ENCODE measurements at regions not wholly inside any gene's neighbourhood (a gene's known extent, or its start where the extent isn't known, plus 50 kb on each side); places are given as distances from the start of the nearest gene placed in this dataset.
"Not testable (repeated sequence)": the region's sequence is repeated elsewhere in the genome, so short reads cannot be mapped to it uniquely, and the experiment has no call there.

- Histone ChIP-seq H3K9me3 (ENCODE audit: control insufficient read depth in 2 of 2, low read length in 2 of 2) (no peaks in the 10 kb centered on the region), H3K9ac (ENCODE audit: low read depth in 1 of 2, low read length in 2 of 2) (no peak overlapping the region), H3K4me1 (ENCODE audit: control insufficient read depth in 2 of 2, insufficient read depth in 2 of 2, low read length in 2 of 2) (no peaks in the 10 kb centered on the region), H3K4me3 (ENCODE audit: low read length in 2 of 2) (no peak overlapping the region), H3K27me3 (ENCODE audit: control insufficient read depth in 2 of 2, insufficient read depth in 2 of 2, low read length in 2 of 2) (no peaks in the 10 kb centered on the region), H3K36me3 (ENCODE audit: control insufficient read depth in 2 of 2, insufficient read depth in 2 of 2, low read length in 2 of 2) (no peaks in the 10 kb centered on the region), H3K27ac (ENCODE audit: low read depth in 2 of 2, low read length in 2 of 2) (no peak overlapping the region)
These were observed 795.3 kb downstream of the SLITRK1 start for GRCh38 chr13:83086948-83087347.

GRCh38 chr13:83086088-83086487 is 796.2 kb downstream of the SLITRK1 start:
- H3K9me3 ChIP-seq (ENCODE audit: control insufficient read depth in 2 of 2, low read length in 2 of 2), result no peaks in the 10 kb centered on the region
- H3K4me1 ChIP-seq (ENCODE audit: control insufficient read depth in 2 of 2, insufficient read depth in 2 of 2, low read length in 2 of 2), result no peaks in the 10 kb centered on the region
- H3K27me3 ChIP-seq (ENCODE audit: control insufficient read depth in 2 of 2, insufficient read depth in 2 of 2, low read length in 2 of 2), result no peaks in the 10 kb centered on the region
- H3K9ac ChIP-seq (ENCODE audit: low read depth in 1 of 2, low read length in 2 of 2), result no peak overlapping the region
- no peak overlapping the region for H3K4me3 ChIP-seq (ENCODE audit: low read length in 2 of 2)
- H3K27ac ChIP-seq (ENCODE audit: low read depth in 2 of 2, low read length in 2 of 2), result no peak overlapping the region
- H3K36me3 ChIP-seq (ENCODE audit: control insufficient read depth in 2 of 2, insufficient read depth in 2 of 2, low read length in 2 of 2), result no peaks in the 10 kb centered on the region

- Histone ChIP-seq H3K27me3 (ENCODE audit: control insufficient read depth in 2 of 2, insufficient read depth in 2 of 2, low read length in 2 of 2) (no peaks in the 10 kb centered on the region), H3K9ac (ENCODE audit: low read depth in 1 of 2, low read length in 2 of 2) (no peak overlapping the region), H3K4me1 (ENCODE audit: control insufficient read depth in 2 of 2, insufficient read depth in 2 of 2, low read length in 2 of 2) (no peaks in the 10 kb centered on the region), H3K4me3 (ENCODE audit: low read length in 2 of 2) (no peak overlapping the region), H3K9me3 (ENCODE audit: control insufficient read depth in 2 of 2, low read length in 2 of 2) (no peaks in the 10 kb centered on the region), H3K27ac (ENCODE audit: low read depth in 2 of 2, low read length in 2 of 2) (no peak overlapping the region), H3K36me3 (ENCODE audit: control insufficient read depth in 2 of 2, insufficient read depth in 2 of 2, low read length in 2 of 2) (no peaks in the 10 kb centered on the region)
These were observed 796.9 kb downstream of the SLITRK1 start for GRCh38 chr13:83085186-83085900.

GRCh38 chr13:83077499-83077898 is 804.8 kb downstream of the SLITRK1 start:
- no peak overlapping the region for H3K4me3 ChIP-seq (ENCODE audit: low read length in 2 of 2)
- H3K9ac ChIP-seq (ENCODE audit: low read depth in 1 of 2, low read length in 2 of 2), result no peak overlapping the region
- no peaks in the 10 kb centered on the region for H3K36me3 ChIP-seq (ENCODE audit: control insufficient read depth in 2 of 2, insufficient read depth in 2 of 2, low read length in 2 of 2)
- no peaks in the 10 kb centered on the region for H3K4me1 ChIP-seq (ENCODE audit: control insufficient read depth in 2 of 2, insufficient read depth in 2 of 2, low read length in 2 of 2)
- H3K9me3 ChIP-seq (ENCODE audit: control insufficient read depth in 2 of 2, low read length in 2 of 2), result peaks cover 0 to 3% of the 10 kb centered on the region in 2 donors
- no peak overlapping the region for H3K27ac ChIP-seq (ENCODE audit: low read depth in 2 of 2, low read length in 2 of 2)
- no peaks in the 10 kb centered on the region for H3K27me3 ChIP-seq (ENCODE audit: control insufficient read depth in 2 of 2, insufficient read depth in 2 of 2, low read length in 2 of 2)

GRCh38 chr13:83073930-83074329 is 808.3 kb downstream of the SLITRK1 start:
- not testable (repeated sequence) for H3K4me1 ChIP-seq (ENCODE audit: control insufficient read depth in 2 of 2, insufficient read depth in 2 of 2, low read length in 2 of 2); H3K4me3 ChIP-seq (ENCODE audit: low read length in 2 of 2); H3K27me3 ChIP-seq (ENCODE audit: control insufficient read depth in 2 of 2, insufficient read depth in 2 of 2, low read length in 2 of 2); H3K9ac ChIP-seq (ENCODE audit: low read depth in 1 of 2, low read length in 2 of 2); H3K36me3 ChIP-seq (ENCODE audit: control insufficient read depth in 2 of 2, insufficient read depth in 2 of 2, low read length in 2 of 2); H3K27ac ChIP-seq (ENCODE audit: low read depth in 2 of 2, low read length in 2 of 2); H3K9me3 ChIP-seq (ENCODE audit: control insufficient read depth in 2 of 2, low read length in 2 of 2)

- no peaks in the 10 kb centered on the region for H3K27me3 ChIP-seq (ENCODE audit: control insufficient read depth in 2 of 2, insufficient read depth in 2 of 2, low read length in 2 of 2)
- no peak overlapping the region for H3K27ac ChIP-seq (ENCODE audit: low read depth in 2 of 2, low read length in 2 of 2)
- no peak overlapping the region for H3K4me3 ChIP-seq (ENCODE audit: low read length in 2 of 2)
- H3K9ac ChIP-seq (ENCODE audit: low read depth in 1 of 2, low read length in 2 of 2), result no peak overlapping the region
- no peaks in the 10 kb centered on the region for H3K4me1 ChIP-seq (ENCODE audit: control insufficient read depth in 2 of 2, insufficient read depth in 2 of 2, low read length in 2 of 2)
- no peaks in the 10 kb centered on the region for H3K9me3 ChIP-seq (ENCODE audit: control insufficient read depth in 2 of 2, low read length in 2 of 2)
- no peaks in the 10 kb centered on the region for H3K36me3 ChIP-seq (ENCODE audit: control insufficient read depth in 2 of 2, insufficient read depth in 2 of 2, low read length in 2 of 2)
These were observed 817.2 kb downstream of the SLITRK1 start for GRCh38 chr13:83065108-83065507.

- no peak overlapping the region for H3K9ac ChIP-seq (ENCODE audit: low read depth in 1 of 2, low read length in 2 of 2)
- no peak overlapping the region for H3K27ac ChIP-seq (ENCODE audit: low read depth in 2 of 2, low read length in 2 of 2)
- no peaks in the 10 kb centered on the region for H3K27me3 ChIP-seq (ENCODE audit: control insufficient read depth in 2 of 2, insufficient read depth in 2 of 2, low read length in 2 of 2)
- no peak overlapping the region for H3K4me3 ChIP-seq (ENCODE audit: low read length in 2 of 2)
- H3K36me3 ChIP-seq (ENCODE audit: control insufficient read depth in 2 of 2, insufficient read depth in 2 of 2, low read length in 2 of 2), result no peaks in the 10 kb centered on the region
- H3K4me1 ChIP-seq (ENCODE audit: control insufficient read depth in 2 of 2, insufficient read depth in 2 of 2, low read length in 2 of 2), result no peaks in the 10 kb centered on the region
- H3K9me3 ChIP-seq (ENCODE audit: control insufficient read depth in 2 of 2, low read length in 2 of 2), result no peaks in the 10 kb centered on the region
These were observed 825.2 kb downstream of the SLITRK1 start for GRCh38 chr13:83057119-83057518.

- H3K9ac ChIP-seq (ENCODE audit: low read depth in 1 of 2, low read length in 2 of 2), result no peak overlapping the region
- H3K27ac ChIP-seq (ENCODE audit: low read depth in 2 of 2, low read length in 2 of 2), result no peak overlapping the region
- no peaks in the 10 kb centered on the region for H3K36me3 ChIP-seq (ENCODE audit: control insufficient read depth in 2 of 2, insufficient read depth in 2 of 2, low read length in 2 of 2)
- no peaks in the 10 kb centered on the region for H3K27me3 ChIP-seq (ENCODE audit: control insufficient read depth in 2 of 2, insufficient read depth in 2 of 2, low read length in 2 of 2)
- H3K9me3 ChIP-seq (ENCODE audit: control insufficient read depth in 2 of 2, low read length in 2 of 2), result no peaks in the 10 kb centered on the region
- H3K4me1 ChIP-seq (ENCODE audit: control insufficient read depth in 2 of 2, insufficient read depth in 2 of 2, low read length in 2 of 2), result no peaks in the 10 kb centered on the region
- no peak overlapping the region for H3K4me3 ChIP-seq (ENCODE audit: low read length in 2 of 2)
These were observed 826.0 kb downstream of the SLITRK1 start for GRCh38 chr13:83056269-83056668.

GRCh38 chr13:83048419-83048818 is 833.9 kb downstream of the SLITRK1 start:
- Histone ChIP-seq H3K9me3 (ENCODE audit: control insufficient read depth in 2 of 2, low read length in 2 of 2) (no peaks in the 10 kb centered on the region), H3K9ac (ENCODE audit: low read depth in 1 of 2, low read length in 2 of 2) (no peak overlapping the region), H3K4me1 (ENCODE audit: control insufficient read depth in 2 of 2, insufficient read depth in 2 of 2, low read length in 2 of 2) (no peaks in the 10 kb centered on the region), H3K36me3 (ENCODE audit: control insufficient read depth in 2 of 2, insufficient read depth in 2 of 2, low read length in 2 of 2) (no peaks in the 10 kb centered on the region), H3K27me3 (ENCODE audit: control insufficient read depth in 2 of 2, insufficient read depth in 2 of 2, low read length in 2 of 2) (no peaks in the 10 kb centered on the region), H3K4me3 (ENCODE audit: low read length in 2 of 2) (no peak overlapping the region), H3K27ac (ENCODE audit: low read depth in 2 of 2, low read length in 2 of 2) (no peak overlapping the region)

GRCh38 chr13:83024955-83025594 is 857.2 kb downstream of the SLITRK1 start:
- Histone ChIP-seq H3K4me1 (ENCODE audit: control insufficient read depth in 2 of 2, insufficient read depth in 2 of 2, low read length in 2 of 2) (no peaks in the 10 kb centered on the region), H3K9ac (ENCODE audit: low read depth in 1 of 2, low read length in 2 of 2) (no peak overlapping the region), H3K9me3 (ENCODE audit: control insufficient read depth in 2 of 2, low read length in 2 of 2) (no peaks in the 10 kb centered on the region), H3K4me3 (ENCODE audit: low read length in 2 of 2) (no peak overlapping the region), H3K36me3 (ENCODE audit: control insufficient read depth in 2 of 2, insufficient read depth in 2 of 2, low read length in 2 of 2) (no peaks in the 10 kb centered on the region), H3K27ac (ENCODE audit: low read depth in 2 of 2, low read length in 2 of 2) (no peak overlapping the region), H3K27me3 (ENCODE audit: control insufficient read depth in 2 of 2, insufficient read depth in 2 of 2, low read length in 2 of 2) (no peaks in the 10 kb centered on the region)

All from mucosa of rectum (tissue), 2 donors.